HEK293 (cell line): ENCODE measurements at regions not wholly inside any gene's neighbourhood (a gene's known extent, or its start where the extent isn't known, plus 50 kb on each side); places are given as distances from the start of the nearest gene placed in this dataset.

Experiments used
- BCL11A ChIP-seq: fragments of 450-650 bp; formaldehyde crosslinking; IDR thresholded peaks from 2 replicates; pipeline ENCODE4 v1.5.1; 2016; ENCODE audit warnings: low read depth, missing biosample characterization, missing genetic modification characterization
- CTCF ChIP-seq: fragments of 450-650 bp; formaldehyde crosslinking; IDR thresholded peaks from 2 replicates; pipeline ENCODE4 v1.5.1; 2016; ENCODE audit warnings: missing biosample characterization, missing genetic modification characterization
- ZNF146 ChIP-seq: fragments of 450-650 bp; formaldehyde crosslinking; IDR thresholded peaks from 2 replicates; pipeline ENCODE4 v1.5.1; 2016; ENCODE audit warnings: missing biosample characterization, missing genetic modification characterization
- ZNF223 ChIP-seq: fragments of 450-650 bp; formaldehyde crosslinking; IDR thresholded peaks from 2 replicates; pipeline ENCODE4 v1.5.1; 2016; ENCODE audit warnings: missing biosample characterization, missing genetic modification characterization
- ZNF324 ChIP-seq: fragments of 450-650 bp; formaldehyde crosslinking; IDR thresholded peaks from 2 replicates; pipeline ENCODE4 v1.5.1; 2016; ENCODE audit warnings: missing biosample characterization, missing genetic modification characterization
- ZNF549 ChIP-seq: fragments of 450-650 bp; IDR thresholded peaks from 2 replicates; pipeline ENCODE4 v1.5.1; 2018; ENCODE audit warnings: missing biosample characterization, missing genetic modification characterization, mild to moderate bottlenecking, inconsistent platforms, moderate library complexity
- ZNF692 ChIP-seq: fragments of 450-650 bp; formaldehyde crosslinking; IDR thresholded peaks from 2 replicates; pipeline ENCODE4 v1.5.1; 2016; ENCODE audit warnings: missing biosample characterization, missing genetic modification characterization
- ZNF792 ChIP-seq: fragments of 450-650 bp; formaldehyde crosslinking; IDR thresholded peaks from 2 replicates; pipeline ENCODE4 v1.5.1; 2016; ENCODE audit warnings: missing biosample characterization, missing genetic modification characterization
- ZNF830 ChIP-seq: fragments of 450-650 bp; IDR thresholded peaks from 2 replicates; pipeline ENCODE4 v1.5.0; 2018; ENCODE audit warnings: missing biosample characterization, missing genetic modification characterization, low read depth, mild to moderate bottlenecking, moderate library complexity

- TF ChIP-seq ZNF549 (tag by site-specific recombination) (no peak), ZNF830 (no peak), CTCF (tag by site-specific recombination) (no peak), ZNF223 (no peak), ZNF792 (tag by site-specific recombination) (no peak), ZNF324 (tag by site-specific recombination) (no peak), ZNF146 (tag by site-specific recombination) (no peak), BCL11A (tag by site-specific recombination) (no peak), ZNF692 (tag by site-specific recombination) (no peak)
These were observed 65.7 kb upstream of the PKN2 start for GRCh38 chr1:88618331-88618730.
